KG1 (cell line): ENCODE measurements at regions not wholly inside any gene's neighbourhood (a gene's known extent, or its start where the extent isn't known, plus 50 kb on each side); places are given as distances from the start of the nearest gene placed in this dataset.
"Not testable (repeated sequence)": the region's sequence is repeated elsewhere in the genome, so short reads cannot be mapped to it uniquely, and the experiment has no call there.

Experiments
- DNase-seq: peaks from one replicate; lab custom pipeline; 2025; lab: John Stamatoyannopoulos, UW

DNA sequence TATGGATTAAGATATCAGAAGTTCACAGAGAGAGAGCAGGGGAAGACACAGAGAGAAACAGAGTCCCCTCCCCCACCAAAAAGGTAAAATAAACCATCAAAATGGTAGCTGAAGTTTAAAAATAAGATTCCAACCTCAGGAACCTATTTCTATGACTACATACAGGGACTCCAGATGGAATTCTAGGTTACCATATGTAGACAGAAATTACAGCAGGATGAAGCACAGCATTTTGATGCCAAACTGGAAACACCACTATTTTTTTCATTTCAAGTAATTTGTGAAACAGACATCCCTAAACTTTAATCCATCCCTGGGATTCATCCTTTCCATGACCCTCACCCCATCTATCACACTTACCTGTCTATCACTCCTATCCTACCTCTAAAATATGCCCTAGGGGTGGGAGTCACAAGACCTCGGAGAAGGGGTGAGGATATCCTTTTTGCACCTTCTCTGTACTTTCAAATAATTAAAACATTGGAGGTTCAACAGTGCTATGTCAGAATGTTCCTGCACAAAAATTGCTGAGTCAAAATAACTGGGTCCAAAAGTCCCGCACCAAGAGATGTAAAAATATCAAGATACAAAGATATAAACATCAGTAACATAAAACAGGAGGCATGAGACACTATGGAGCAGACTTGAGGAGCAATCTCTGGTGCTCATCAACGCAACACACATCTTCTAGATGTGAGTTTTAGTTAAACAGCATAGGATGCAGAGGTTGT, 344.5 kb upstream of the RASGEF1B start:
- no peak for DNase-seq

DNA sequence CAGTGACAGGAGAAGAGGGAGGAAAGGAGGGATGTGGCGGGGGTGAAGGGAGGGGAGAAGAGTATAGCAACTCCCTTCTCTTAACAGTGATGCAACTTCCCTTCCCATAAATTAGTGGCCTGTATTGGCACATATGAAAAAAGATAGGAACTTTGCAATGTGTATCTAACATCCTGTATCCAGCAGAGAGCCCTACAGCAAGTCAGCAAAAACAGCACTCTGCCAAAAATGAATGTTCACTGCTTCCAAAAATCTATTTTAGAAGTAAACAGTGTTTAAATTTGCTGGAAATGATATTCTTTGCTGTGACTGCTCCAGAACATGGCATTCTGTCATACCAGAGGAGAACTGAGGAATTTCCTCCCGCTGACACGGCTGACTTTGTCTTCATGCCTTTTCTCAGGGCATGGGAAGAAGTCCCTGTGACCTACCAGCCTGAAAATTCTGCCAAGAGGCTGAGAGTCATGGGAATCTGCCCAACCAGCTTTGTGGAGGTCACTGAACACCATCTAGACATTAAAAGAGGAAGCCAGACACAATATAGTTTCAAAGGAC, 343.4 kb upstream of the RASGEF1B start:
- no peak for DNase-seq

DNA sequence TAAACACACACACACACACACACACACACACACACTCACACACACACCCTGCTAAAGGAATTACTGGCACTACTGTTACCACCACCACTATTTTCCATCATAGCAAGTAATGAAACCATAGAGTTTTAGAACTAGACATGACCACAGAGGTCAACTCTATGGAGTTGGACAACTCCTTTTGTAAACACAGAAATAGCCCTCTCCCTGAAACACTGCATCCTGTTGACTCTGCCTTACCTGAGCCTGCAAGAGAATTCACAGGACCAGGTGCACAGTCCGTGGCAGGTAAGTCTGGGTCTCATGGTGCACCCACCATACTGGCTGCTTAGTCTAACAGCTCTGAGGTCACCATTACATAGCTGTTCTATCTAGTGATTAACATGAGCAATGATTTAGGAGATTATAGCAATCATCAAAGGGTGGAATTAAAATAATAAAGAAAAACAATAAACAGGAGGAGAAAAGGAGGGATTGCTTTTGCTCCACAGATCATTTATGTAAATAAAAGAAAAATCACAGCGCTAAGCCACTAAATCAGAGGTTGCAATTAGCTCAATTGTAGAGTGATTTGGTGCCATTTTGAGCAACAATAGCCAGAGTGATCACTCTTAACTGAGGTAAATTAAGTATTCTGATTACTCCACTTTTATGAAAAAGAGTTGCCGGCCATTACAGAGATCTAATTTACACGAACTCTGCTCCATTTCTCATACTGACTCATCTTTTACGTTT, 340.0 kb upstream of the RASGEF1B start:
- no peak for DNase-seq

DNA sequence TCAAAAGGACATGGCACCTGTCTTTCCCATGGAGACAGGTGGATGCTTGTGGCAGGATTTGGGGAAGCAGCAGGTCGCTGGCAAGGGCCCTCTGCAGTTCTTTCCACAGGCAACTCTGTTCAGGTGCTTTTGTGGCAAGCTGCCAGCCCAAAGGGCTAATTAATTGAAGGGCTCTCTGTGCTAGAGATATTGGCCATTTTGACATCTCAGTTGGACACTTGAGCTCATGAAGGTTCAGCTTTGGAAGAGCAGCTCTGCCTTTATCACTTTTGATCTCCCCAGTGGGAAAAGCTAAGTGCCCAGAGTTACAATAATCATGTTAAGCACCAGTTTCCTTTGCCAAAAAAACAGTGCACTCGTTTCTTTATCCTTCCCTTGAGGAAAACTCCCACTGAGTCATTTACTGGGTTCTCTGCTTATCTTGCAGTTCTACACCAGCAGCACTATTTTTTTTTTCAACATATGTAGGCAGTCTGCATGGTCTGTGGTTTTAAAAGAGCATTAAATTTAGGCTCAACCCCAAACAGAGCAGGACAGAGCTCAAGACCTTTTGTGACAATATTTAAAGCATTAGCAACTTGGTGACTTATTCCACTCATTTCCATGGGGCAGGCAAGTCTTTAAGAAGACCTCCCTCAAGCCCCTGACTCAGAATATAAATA, 336.4 kb upstream of the RASGEF1B start:
- no peak for DNase-seq

DNA sequence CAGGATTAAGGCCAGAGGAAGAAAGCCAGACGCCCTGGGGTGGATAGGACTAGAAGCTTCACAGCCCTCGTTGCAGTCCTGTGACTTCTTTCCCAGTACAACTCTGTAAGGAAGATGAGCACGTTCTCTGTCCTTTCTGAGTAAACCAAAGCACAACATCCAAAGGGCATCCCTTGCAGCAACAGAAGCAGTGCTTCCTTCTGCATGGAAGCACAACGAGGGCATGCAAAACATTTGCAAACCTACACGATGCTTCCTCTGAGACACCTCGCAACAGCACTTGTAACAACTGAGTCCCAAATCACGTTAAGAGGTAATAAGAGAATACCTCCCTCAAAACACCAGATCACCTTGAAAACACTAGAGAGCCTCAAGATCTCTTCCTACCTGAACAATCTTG, 335.7 kb upstream of the RASGEF1B start:
- no peak for DNase-seq

DNA sequence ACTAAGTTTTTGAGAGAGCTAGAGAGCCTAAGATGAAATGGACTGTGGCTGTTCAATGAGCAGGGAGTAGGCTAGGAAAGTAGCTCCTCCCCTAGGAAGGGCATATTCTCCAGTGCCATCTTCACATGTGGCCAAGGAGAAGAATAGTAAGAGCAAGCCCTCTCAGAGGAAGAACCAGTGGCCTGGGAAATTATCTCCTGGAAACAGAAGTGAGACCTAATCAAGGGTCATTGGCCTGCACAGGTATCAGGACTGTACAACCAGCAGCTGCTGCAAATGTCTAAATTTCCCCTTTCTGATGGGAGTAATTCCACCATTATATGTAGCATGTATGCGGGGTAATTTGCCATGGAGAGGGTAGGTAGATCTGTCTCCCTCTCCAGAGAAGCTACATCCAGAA, 334.8 kb upstream of the RASGEF1B start:
- DNase-seq: no peak

DNA sequence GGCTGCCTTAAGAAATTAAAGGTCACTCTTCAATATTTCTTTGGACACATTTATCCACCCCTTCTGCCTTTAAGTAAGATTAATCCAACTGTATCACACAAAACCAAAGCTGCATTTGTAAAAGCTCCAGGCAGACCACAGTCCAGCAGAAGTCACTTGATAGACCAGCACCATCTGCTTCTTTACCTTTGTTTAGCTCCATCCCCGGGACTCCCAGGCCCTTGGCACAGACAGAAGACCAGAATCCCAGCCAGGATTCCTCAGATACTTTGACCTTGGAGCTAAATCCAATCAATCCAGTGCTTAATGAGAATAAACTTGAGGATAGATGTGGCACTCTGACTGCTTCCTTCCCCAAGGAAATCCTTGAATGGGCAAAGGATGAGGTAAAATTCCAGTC, 333.1 kb upstream of the RASGEF1B start:
- DNase-seq: no peak

DNA sequence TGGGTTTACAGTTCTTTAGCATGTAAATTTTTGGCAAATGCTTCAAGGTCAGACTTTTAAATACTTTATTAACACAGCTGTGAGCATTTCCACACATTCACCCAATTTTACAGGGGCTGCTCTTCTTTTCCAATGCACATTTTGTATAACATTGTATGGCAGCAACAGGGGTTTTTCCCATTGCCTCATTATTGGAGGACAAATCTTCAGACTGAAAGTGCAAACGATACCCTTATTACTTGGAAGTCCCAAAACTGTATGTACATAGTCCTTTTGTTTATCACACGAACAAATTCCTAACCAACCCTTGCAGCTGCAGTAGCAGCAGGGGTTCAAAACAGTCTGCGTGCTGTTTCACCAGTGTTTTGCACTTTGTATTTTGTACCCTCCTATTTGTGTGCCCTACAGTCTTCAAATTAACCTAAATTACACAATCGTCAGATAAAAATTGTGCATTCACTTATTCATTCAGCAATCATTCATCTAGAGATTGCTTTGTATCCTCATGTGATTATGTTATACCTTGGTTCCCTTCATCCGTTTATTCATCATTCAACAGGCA, 330.7 kb upstream of the RASGEF1B start:
- DNase-seq: no peak

DNA sequence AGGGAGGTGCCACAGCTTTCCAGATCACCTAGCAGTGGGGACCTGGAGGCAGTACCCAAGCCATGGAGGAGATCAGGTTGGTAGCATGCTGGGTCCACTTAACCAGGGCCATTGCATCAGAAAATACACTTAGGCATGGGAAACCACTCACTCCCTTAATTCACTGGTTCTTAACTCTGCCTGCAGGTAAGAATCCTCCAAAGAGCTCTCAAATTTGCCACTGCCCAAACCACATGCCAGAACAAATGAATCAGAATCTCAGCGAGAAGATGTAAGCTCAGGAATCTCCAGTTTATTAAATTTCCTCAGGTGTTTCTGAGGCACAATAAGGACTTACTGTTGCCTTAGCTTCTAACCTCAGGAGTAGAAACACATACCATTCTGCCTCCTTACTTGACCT, 327.7 kb upstream of the RASGEF1B start:
- no peak for DNase-seq

DNA sequence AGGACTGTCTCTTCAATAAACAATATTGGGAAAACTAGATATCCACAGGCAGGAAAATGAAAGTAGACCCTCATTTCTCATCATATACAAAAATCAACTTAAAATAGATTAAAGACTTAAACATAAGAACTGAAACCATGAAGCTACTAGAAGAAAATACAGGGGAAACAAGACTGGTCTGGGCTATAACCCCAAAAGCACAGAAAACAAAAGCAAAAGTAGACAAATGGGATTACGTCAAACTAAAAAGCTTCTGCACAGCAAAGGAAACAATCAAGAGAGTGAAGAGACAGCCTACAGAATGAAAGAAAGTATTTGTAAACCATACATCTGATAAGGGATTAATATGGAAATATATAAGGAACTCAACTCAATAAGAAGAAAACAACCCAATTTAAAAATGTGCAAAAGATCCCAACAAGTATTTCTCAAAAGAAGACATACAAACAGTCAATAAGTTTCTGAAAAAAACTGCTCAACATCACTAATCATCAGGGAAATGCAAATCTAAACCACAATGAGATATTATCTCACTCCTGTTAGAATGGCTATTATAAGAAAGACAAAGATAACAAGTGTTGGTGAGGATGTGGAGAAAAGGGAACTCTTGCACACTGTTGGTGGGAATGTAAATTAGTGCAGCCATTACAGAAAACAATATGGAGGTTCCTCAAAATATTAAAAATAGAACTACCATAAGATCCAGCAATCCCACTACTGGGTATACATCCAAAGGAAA, 325.3 kb upstream of the RASGEF1B start:
- no peak for DNase-seq

DNA sequence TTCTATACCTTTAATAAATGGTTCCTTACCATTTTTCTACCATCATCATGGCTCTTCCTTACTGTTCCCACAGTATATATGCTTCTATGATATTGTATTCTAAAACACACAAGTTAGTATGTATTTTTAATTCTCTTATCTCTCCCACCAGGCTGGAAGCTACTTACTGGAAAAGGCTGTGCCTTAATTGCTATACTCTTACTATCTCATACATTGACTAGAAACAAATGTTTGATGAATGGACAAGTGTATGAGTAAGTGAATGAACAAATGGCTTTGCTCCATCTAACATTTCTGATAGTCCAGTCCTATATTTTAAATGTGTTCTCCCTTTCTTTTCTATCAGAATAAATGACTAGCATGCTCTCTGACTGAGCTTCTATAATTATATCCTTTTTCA, 320.8 kb upstream of the RASGEF1B start:
- DNase-seq: no peak

DNA sequence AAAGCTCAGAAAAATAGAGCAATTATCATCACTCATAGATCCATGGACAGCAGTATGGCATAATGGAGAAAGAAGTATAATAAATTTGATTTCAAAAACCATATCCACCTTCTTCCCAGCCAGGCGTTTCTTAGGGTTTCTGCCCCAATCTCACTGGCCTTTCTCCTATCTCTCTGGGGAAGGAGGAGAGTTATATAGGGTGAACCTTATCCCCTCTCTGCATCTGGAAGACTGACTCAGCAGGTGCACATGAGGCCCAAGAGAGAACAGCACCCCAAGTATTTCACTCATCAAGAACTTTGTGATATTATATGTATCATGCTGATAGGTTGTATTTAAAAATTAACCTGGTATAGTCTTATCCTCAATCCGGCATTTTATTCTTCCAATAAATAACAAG, 318.8 kb upstream of the RASGEF1B start:
- DNase-seq: no peak

DNA sequence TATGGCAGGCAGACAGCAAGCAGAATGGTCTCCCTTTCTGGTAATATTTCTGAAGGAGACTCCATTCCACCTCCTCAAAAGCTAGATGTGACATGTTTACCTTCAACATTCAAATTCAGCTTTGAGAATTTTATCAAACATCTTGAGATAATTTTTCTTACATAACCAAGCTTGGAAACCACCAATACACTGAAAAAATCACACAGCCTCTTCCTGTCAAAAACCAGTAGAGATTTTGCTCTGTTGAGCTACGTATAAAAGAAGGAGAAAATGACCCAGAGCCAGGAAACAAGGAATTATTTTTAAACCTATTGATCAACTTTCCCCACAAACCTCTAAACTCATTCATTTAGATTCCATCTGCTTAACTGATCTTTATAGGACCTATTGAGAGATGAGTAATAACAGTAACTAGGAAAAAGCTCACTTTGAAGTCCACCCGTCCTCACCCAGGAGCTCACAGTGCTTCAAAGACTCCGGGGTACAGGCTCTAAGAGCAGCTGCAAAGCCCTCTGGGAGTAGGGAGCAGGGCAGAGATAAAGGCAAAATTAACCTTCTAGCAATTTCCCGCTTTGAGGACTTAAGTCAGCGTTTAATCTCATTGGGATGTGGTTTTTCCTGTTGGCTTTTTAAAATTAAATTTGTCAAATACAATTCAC, 318.2 kb upstream of the RASGEF1B start:
- no peak for DNase-seq

DNA sequence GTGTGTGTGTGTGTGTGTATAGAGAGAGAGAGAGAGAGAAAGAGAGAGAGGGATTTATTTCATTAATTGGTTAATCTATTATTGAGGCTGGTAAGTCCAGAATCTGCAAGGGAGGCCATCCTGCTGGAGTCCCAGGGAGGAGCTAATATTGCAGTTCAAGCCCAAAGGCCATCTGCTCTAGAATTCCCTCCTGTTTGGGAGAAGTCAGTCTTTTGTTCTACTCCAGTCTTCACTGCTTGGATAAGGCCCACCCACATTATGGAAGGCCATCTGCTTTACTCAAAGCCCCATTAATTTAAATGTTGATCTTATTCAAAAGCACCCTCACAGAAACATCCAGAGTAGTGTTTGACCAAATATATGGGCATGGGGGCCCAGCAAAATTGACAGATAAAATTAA, 317.5 kb upstream of the RASGEF1B start:
- DNase-seq: no peak

DNA sequence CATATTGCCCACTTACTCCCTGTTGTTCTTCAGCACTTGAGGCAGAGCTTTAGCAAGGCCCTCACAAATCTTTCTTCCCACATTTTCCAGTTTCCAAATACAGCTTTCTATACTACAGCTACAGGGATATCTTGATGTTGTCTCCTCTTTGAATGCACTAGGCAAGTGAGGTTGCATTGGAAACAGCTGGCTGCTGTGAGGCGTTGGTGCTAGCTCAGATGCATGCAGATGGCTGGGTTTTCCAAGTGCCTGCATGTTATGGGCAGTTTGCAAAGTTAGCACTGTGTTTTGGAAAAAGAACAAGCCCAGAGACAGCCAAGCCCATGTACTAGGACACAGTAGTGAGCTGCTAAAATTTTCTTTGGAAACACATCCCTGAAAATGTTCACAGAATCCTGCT, 315.1 kb upstream of the RASGEF1B start:
- DNase-seq: no peak

DNA sequence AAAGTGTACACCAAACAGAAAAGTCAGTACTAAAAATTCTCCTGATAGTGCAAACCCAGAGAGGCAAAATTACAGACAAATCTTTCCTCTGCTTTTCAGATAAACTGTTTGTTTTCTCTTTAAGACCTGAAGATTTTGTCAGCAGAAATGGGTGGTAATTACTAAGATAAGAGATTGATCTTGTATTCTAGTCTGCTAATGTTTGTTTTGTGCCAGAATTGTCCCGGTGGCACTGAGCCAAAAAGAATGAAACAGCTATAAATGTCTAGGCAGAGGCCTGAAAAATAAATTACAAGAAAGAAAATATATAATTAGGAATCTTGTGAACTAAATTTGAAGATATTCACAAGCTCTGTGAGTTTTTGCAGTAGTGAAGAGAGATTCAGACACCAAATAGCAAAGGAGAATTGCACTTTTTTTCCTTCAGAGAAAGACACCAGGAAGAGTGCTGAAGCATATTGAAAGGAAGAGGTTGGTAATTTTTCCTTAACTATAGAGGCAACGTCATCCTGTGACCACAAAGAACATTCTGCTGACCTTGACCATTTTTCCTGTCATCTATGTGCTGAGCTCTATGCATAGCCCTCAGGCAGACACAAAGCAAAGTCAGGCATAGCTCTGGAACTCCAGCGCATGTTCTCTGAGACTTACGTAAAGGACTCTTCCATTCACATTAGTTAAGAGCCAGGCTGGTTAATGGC, 314.5 kb upstream of the RASGEF1B start:
- DNase-seq: no peak

DNA sequence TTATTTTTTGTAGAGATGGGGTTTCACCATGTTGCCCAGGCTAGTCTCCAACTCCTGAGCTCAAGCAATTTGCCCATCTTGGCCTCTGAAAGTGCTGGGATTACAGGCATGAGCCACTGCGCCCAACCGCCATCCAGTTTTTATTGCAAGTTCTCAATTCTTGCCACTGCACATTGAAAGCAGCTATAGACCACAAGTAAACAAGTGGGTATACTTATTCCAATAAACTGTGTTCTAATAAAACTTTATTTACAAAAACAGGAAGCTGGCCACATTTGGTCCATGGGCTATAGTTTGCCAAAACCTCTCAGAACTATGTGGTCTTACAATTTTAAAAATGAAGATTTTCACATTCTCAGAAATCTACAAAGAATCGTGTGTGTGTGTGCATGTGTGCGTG, 313.6 kb upstream of the RASGEF1B start:
- DNase-seq: no peak

DNA sequence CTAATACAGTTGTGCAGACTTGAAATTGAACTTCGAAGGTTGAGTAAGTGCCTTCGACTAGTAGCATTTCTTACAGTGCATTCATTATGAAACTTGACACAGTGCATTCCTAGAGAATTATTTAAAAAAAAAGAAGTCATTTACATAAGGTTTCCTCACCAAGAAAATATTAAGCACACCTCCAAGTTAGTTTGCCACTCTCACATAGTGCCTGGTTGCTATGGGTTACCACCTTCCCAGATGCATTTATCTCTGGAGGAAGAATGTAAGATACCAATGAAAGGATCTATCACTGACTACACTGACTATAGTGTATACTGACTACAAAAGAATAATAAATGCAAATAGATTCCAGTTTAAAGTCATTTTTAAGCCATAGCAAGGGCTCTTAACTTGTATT, 311.9 kb upstream of the RASGEF1B start:
- no peak for DNase-seq

DNA sequence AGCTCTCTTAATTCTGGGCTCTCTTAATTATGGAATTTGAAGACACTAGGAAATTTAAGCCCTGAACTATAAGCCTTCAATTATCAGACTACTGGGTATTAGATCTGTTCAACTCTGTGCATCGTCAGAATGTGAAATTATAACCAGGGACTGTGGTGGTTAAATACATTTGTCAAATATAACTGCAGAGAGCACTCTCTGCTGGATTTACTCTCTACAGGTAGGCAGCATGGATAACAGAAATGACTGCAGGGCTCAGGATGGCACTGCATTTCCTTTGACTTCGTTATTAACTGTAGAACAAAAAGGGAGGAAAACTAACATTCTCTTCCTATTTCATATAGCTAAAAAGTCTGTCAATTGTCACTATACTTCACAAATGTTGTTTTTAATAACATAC, 310.1 kb upstream of the RASGEF1B start:
- no peak for DNase-seq

DNA sequence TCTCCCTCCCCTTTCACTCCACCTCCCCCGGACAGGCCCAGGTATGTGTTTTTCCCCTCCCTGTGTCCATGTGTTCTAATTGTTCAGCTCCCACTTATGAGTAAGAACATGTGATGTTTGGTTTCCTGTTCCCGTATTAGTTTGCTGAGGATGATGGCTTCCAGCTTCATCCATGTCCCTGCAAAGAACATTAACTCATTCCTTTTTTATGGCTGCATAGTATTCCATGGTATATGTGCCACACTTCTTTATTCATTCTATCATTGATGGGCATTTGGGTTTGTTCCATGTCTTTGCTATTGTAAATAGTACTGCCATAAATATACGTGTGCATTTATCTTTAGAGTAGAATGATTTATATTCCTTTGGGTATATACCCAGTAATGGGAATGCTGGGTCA, 306.0 kb upstream of the RASGEF1B start:
- DNase-seq: not testable (repeated sequence)

DNA sequence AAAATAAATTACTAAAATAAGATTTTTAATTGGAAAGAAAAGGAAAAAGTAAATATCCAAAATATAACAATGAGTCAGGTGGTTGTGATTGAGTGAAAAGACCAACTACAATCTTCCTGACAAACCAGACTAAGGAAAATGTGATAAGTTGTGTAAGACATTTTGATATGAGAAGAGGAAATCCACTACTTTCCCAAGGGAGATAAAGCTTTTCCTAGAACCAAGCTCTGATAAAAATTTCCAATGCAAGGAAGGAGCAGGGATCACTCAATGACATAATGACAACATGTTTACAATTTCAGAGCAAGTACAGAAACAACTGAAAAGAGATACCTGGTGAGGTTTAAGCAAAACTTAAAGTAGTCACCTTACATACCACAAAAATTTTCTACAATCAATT, 305.1 kb upstream of the RASGEF1B start:
- DNase-seq: no peak
